NCI-H1436 treated with DMSO at 0.1 percent for 48 hours (cell line): ENCODE measurements at regions not wholly inside any gene's neighbourhood (a gene's known extent, or its start where the extent isn't known, plus 50 kb on each side); places are given as distances from the start of the nearest gene placed in this dataset.
"Not testable (repeated sequence)": the region's sequence is repeated elsewhere in the genome, so short reads cannot be mapped to it uniquely, and the experiment has no call there.

Source experiments
- DNase-seq: peaks from one replicate; lab custom pipeline; 2025; lab: John Stamatoyannopoulos, UW

DNA sequence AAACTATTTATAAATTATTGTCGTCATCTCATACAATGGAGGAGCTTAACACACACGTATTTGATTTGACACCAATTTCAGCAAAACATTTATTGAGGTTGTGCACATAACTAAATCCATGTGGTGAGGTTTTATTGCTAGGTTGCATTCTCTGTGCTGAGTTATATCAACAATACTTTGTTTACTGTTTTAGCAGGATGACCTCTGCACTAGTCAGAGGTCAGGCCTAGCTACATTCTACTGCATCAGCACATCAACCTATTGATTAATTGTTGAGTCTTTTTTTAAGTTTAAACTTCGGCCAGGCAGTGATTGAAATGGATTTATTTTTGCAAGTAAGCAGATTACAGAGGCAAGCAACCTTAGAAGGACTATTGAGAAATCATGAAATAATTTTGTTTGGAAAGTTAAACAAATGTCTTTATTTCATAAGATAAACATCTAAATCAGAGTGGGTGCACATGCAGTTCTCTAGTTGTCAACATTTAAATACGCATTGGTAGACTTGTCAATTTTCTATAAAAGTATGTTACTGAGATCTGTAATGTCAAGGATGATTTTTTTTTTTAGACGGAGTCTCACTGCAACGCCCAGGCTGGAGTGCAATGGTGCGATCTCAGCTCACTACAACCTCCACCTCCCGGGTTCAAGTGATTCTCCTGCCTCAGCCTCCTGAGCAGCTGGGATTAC lies 75.2 kb upstream of the CD28 start:
- DNase-seq, result no peak

DNA sequence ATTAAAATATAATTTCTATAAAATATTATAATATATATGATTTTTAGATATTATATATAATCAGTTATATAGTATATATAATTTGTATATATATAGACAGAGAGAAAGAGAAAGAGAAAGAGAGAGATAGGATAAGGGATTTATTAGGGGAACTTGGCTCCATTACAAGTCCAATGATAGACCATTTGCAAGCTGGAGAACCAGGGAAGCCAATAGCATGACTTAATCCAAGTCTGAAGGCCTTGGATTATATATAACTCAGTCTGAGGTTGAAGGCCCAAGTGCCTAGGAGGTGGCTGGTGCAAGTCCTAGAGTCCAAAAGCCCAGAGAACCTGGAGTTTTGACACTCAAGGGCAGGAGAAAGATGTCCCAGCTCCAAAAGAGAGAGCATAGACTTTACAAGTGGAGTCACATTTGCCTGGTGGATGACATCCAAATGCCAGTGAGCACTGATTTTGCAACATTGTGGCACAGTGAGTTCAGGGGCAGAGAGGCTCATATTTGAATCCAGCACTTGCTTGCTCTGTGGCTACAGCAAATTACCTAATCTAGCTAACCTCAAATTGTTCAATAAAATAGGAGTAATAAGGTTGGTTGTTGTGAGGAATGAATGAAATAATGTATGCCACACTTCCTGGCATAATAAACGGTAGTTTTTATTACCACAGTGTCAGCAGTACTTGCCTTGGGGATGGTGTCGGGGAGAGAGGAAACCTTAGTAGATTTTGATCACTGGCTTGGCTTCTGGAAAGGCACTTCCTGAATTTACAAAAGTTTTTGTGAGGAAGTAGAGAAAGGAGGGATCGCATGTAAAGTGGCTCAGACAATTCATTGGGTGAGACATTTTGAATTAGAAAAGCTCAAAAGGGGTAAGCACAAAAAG lies 69.6 kb upstream of the CD28 start:
- no peak for DNase-seq

DNA sequence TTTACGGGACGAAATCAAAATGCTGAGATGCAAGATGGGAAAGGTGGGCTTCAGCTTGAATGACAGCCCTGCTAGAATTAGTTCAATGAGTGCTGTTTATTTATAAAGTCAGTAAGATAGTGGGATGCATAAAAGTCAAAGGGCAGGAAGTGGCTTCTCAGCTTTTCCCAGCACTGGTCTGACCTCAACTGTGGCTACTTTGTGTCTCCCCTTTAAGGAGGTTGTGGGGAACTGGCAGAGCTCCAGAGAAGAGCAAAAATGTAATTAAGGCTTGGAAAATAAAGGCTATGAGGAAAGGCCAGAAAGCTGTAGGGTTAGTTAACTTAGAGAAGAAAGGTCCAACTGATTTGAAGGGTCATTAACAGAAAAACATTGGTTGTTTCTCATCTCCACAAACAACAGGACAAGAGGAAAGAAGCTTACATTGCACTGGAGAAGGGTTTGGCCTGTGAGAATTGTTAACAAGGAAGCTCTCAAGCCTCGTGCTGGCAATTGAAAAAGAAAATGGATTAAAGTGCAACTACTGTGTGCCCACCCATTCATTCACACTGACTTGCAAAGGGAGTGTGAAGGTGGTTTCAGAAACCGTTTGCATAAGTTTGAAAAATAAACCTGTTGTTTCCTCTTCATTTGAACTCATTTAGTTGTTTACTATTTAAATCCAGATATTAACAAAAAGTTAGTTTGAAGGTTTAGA lies 68.8 kb upstream of the CD28 start:
- DNase-seq, result no peak

DNA sequence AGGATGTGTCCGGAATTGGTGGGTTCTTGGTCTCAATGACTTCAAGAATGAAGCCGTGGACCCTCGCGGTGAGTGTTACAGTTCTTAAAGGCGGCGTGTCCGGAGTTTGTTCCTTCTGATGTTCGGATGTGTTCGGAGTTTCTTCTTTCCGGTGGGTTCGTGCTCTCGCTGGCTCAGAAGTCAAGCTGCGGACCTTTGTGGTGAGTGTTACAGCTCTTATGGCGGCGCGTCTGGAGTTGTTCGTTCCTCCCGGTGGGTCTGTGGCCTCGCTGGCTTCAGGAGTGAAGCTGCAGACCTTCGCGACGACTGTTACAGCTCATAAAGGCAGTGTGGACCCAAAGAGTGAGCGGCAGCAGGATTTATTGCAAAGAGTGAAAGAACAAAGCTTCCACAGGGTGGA lies 64.6 kb upstream of the CD28 start:
- not testable (repeated sequence) for DNase-seq

DNA sequence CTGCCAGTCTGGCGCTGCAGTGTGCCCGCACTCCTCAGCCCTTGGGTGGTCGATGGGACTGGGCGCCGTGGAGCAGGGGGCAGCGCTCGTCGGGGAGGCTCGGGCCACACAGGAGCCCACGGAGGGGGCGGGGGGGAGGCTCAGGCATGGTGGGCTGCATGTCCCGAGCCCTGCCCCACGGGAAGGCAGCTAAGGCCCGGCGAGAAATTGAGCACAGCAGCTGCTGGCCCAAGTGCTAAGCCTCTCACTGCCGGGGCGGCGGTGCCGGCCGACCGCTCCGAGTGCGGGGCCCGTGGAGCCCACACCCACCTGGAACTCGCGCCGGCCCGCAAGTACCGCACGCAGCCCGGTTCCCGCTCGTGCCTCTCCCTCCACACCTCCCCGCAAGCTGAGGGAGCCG lies 63.6 kb upstream of the CD28 start:
- not testable (repeated sequence) for DNase-seq

DNA sequence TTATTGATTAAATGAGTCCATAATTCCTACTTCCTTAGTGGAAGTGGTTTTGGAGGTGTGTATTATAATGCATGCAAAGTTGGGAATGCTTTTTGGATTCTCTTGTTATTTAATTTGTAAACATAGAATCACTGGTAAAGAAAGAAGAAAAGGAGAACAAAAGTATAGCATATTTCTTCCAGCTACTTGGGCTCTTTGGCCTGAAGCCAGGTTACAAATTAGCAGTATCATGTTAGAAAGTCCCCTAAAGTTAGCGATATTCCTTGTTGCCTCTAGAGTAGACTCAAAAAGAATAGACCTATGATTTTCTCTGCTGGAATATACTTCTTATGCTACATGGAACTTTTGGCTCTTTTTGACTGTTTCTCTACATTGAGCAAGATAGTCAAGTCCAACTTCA lies 60.6 kb upstream of the CD28 start:
- DNase-seq, result no peak

DNA sequence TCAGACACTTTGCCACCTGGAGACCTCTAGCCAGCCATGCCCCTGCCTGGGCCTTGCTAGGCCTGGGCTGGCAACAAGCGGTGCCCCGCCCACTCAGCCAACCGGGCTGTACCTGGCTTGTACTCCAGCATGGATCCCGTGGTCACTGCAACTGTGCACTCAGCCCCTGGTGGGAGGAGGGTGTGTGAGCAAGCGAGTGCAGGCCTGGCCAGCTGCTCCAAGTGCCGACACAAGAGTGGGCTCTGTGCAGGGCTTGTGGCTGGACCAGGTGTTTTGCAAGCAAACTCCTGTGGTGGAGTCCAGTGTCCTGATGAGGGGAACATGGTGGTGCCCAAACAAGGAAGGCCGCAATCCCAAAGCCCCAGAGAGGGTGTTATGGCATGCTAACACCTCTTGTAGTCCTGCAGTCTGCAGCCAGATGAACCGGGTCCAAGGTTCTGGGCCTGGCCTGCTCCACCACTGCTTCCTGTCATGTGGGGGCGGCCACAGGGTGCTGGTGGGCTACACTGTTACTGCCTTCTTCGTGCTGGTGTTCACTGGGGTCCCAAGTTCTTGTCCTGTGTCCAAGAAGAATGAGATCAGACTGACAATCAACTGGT lies 60.1 kb upstream of the CD28 start:
- DNase-seq, result no peak

DNA sequence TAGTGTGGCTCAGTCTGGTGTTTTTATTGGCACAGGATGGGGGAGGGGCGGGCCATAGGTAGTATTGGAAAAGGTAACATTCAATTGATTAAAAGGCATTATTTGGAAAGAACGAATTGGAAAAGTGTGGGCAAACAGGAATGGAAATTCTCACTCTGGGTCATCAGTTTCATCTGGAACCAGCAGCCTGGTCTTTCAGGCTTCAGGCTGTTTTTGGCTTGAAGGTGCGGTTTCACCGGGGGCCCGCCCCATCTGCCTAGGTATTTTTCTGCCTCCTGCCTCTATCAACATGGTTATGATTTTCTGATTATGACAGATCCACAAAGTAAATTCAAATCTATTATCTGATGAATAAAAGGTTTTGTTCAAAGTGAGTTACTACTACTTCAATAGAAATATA lies 59.5 kb upstream of the CD28 start:
- no peak for DNase-seq

DNA sequence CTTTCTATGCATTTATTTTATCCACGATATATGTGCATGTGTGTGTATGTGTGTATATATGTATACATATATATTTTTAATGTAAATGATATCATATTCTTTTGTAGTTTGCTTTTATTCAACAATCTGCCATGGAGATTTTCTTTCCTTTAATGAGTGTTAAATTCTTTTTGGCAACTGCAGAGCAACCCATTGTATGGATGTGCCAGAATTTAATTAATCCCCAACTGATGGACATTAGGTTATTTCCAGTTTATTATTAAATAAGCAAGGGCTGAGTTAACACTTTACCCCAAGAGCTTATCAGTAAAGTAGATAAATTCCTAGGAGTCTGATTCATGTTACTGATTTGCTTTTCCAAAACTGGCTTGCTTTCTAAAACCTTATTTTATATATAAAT lies 58.9 kb upstream of the CD28 start:
- DNase-seq, result no peak

DNA sequence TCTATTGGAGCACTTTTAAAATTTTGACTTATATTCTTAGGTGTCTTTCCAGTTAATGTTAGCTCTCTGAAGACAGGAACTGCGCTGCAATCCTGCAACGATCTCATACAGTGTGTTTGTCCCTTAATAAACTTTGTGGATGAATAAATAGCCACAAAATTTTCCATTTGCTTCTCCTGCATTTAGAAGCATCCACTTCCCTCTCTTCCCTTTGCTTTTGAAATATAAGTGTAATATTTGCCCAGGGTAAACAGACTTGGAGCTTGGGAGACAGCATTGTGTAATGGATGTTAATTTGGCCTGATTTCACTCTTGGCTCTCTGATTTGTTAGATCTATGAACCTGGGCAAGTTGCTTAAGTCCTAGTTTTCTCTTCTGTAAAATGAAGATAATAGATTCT lies 58.2 kb upstream of the CD28 start:
- no peak for DNase-seq

DNA sequence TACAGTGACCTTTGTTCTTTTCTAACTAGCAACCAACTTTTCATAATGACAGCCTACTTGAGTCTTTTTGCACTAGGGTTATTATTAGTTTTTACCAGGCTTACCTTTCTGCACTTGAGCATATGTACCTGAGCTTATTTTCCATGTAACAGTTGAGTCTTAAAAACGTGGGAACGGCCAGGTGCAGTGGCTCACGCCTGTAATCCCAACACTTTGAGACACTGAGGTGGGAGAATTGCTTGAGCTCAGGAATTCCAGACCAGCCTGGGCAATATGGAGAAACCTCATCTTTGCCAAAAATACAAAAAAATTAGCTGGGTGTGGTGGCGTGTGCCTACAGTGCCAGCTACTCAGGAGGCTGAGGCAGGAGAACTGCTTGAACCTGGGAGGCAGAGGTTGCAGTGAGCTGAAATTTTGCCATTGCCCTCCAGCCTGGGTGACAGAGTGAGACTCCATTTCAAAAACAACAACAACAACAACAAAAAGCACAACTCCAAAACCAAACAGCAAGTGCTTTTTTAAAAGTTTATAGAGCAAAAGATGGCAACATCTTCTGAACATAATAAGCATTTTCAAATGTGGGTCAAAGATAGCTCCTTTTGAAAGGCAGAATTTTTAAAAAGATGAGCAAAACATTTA lies 57.1 kb upstream of the CD28 start:
- DNase-seq, result no peak

DNA sequence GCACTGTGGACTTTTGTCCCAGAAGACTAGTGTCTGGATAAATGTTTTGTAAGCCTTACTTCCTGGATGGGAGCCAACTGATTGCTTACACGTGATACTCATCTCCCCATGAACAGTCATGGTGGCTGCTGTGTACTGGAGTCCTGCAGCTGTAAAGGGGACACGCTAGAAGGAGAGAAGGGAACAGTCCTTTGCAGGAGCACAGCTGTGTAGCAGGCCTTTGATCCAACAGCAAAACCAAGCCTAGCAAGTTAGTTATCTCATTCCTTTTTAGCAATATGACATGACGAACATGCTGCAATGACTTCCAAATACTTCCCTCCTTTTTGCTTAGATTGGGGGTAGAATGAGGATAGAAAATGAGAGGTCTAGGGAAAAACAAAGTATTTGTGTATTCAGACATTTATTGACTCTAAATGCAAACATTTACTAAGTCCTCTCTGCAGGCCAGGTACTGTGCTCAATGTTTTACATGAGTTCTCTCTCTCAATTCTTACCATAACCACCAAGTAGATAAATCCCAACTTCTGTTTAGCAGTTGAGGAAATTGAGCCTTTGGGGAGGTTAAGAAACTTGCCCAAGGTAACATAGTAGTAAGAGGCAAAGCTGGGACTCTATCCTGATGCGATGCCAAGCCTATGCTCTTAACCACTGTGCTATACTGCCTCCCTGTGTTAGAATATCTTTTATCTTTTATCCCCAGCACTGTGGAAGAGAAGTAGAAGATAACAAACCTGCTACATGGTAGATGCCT lies 55.4 kb upstream of the CD28 start:
- DNase-seq, result peak; percentile 4

DNA sequence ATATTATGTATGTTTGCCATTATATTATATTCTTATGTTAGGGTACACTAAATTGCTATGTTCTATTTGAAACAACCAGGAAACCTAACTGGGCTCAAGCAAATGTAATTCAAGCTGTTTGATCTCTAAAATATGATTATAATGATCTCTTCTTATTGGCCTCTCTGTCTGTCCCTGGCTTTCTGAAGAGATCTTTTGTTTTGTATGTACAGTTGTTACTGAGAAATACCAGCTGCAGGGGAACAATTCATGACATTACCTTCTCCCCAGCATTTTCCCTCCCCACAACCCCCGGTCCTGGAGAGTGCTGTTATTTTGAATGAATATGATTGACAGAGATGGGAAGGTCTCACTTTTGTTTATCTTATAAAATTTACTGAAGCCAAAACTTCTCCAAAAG lies 54.8 kb upstream of the CD28 start:
- DNase-seq, result no peak

DNA sequence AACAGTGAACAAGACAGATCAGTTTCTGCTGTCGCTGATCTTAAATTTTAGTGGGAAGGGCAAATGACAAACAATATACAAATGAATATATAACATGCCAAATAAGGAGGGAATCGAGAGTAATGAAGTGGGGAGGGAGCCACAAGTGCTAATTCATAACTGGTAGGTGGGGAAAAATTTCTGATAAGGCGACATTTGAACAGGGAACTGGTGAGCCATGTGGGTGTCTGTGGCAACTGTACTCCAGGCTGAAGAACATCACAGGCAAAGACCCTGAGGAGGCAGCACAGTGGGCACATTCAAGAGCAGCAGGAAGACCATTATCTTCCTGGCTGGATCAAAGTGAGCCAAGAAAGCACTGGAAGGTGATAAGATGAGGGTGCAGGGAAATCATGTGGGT lies 51.6 kb upstream of the CD28 start:
- no peak for DNase-seq

DNA sequence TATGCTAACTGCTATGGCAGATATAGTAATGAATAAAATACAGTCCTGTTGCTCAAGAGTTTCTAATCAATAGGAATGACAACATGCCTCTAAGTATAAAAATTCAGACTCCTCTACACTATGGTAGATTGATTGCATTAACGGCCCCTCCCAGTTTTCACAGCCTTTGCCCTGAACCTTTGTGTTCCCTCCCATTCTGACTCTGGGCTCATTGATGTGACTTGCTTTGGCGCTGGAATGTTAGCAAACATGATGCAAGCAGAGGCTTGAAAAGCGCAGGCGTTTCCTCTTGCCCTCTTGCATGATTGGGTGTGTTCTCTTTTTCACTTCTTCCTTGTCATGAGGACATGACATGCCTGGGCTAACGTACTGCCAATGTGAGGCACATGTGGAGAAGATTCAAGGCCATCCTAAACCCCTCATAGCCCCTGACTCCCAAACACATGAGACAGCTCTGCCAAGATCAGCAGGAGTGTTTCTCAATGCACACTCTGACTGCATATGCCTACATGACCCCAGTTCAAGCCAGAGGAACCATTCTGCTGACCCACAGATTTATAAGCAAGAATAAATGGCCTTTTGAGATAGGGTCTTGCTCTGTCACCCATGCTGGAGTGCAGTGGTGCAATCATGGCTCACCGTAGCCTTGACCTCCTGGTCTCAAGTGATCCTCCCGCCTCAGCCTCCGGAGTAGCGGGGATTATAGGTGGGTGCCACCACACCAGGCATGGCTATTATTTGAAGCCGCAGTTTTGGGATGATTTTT lies 49.7 kb upstream of the CD28 start:
- DNase-seq, result no peak
